ENCODE measurements at regions not wholly inside any gene's neighbourhood (a gene's known extent, or its start where the extent isn't known, plus 50 kb on each side); places are given as distances from the start of the nearest gene placed in this dataset.
"Not testable (repeated sequence)": the region's sequence is repeated elsewhere in the genome, so short reads cannot be mapped to it uniquely, and the experiment has no call there.

DNA sequence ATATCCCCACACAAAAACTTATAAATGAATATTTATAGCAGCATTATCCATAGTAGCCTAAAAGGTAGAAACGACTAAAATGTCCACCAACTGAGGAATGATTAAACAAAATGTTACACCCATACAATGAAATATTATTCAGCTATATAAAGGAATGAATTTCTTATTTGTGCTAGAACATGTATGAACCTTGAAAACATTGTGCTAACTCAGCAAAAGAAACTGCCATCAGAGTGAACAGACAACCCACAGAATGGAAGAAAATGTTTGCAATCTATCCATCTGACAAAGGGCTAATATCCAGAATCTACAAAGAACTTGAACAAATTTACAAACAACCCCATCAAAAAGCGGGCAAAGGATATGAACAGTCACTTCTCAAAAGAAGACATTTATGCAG lies 155.3 kb upstream of the DIAPH2 start:
- H3K27me3 ChIP-seq (ENCODE audit: insufficient read depth, low read length); H3K9me3 ChIP-seq (ENCODE audit: insufficient read depth, low read depth, low read length); H3K36me3 ChIP-seq (ENCODE audit: insufficient read depth, low read length); H3K9ac ChIP-seq (ENCODE audit: low read depth, low read length); H3K4me3 ChIP-seq (ENCODE audit: low read length); H3K27ac ChIP-seq (ENCODE audit: low read depth, low read length); H3K4me1 ChIP-seq (ENCODE audit: insufficient read depth, low read length): not testable (repeated sequence)
- 93% methylated on average over 1 of the region's 2 CpGs for WGBS

DNA sequence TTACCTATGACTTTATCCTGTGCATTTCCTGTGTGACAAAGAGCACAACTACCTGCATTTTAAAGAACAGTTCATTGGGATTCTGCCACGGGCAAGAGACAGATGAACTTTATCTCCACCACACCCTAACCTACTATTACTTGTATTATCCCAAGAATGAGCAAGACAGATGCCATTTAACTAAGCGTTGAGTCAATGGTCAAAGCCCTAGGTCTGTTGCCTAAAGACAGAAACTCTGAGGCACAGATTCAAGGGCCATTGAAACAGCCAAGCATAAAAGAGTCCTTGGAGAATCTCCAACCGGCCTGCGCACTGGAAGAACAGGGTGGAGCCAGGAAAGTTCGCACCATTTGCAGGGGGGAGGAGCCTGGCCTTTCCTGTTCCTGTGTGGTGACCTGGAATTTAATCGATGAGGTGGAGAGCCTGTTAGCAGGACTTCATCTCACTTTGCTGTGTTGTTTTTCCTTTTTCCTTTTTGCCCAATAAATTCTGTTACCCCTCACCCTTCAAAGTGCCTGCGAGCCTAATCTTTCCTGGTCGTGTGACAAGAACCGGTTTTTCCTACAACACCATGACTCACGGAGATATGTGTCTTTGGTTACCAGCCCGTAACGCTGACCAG lies 146.4 kb upstream of the DIAPH2 start:
- no peak overlapping the region for H3K9ac ChIP-seq (ENCODE audit: low read depth, low read length)

DNA sequence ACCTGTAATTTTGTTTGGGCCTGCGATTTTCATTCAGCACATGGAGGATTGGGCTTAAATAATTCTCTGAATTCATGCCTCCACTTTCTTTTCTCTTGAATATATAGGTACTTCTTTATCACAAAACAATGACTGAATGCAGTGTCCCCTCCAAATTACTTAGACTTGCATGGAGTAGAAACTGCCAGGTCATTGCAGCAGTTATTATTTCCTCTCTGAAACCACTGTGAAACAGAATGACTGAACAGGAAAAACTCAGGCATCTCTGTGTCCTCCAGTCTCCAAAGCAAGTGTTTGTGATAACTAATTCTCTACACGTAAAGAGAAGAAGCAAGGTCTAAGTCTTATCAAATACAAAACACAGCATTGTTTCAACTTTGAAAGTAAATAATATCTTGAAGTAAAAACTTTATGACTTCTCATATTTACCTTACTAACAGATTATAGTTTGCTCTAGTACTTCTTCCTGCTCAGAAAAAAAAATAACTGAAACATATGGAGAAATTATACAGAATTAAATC lies 144.5 kb upstream of the DIAPH2 start:
- H3K36me3 ChIP-seq (ENCODE audit: insufficient read depth, low read length), result no peaks in the 10 kb centered on the region
- H3K4me3 ChIP-seq (ENCODE audit: low read length), result no peak overlapping the region
- no peaks in the 10 kb centered on the region for H3K4me1 ChIP-seq (ENCODE audit: insufficient read depth, low read length)
- no peaks in the 10 kb centered on the region for H3K27me3 ChIP-seq (ENCODE audit: insufficient read depth, low read length)
- H3K9me3 ChIP-seq (ENCODE audit: insufficient read depth, low read depth, low read length), result no peaks in the 10 kb centered on the region
- no CpG with 5 or more reads among the region's 2 CpGs for WGBS
- no peak overlapping the region for H3K9ac ChIP-seq (ENCODE audit: low read depth, low read length)
- H3K27ac ChIP-seq (ENCODE audit: low read depth, low read length), result no peak overlapping the region

More for the DNA sequence above, 146.4 kb upstream of the DIAPH2 start:
- H3K36me3 ChIP-seq (ENCODE audit: insufficient read depth, low read length), result no peaks in the 10 kb centered on the region
- H3K4me3 ChIP-seq (ENCODE audit: low read length), result no peak overlapping the region
- 81% methylated on average over 12 of the region's 12 CpGs for WGBS
- no peaks in the 10 kb centered on the region for H3K9me3 ChIP-seq (ENCODE audit: insufficient read depth, low read depth, low read length)
- no peaks in the 10 kb centered on the region for H3K4me1 ChIP-seq (ENCODE audit: insufficient read depth, low read length)
- no peak overlapping the region for H3K27ac ChIP-seq (ENCODE audit: low read depth, low read length)
- no peaks in the 10 kb centered on the region for H3K27me3 ChIP-seq (ENCODE audit: insufficient read depth, low read length)

DNA sequence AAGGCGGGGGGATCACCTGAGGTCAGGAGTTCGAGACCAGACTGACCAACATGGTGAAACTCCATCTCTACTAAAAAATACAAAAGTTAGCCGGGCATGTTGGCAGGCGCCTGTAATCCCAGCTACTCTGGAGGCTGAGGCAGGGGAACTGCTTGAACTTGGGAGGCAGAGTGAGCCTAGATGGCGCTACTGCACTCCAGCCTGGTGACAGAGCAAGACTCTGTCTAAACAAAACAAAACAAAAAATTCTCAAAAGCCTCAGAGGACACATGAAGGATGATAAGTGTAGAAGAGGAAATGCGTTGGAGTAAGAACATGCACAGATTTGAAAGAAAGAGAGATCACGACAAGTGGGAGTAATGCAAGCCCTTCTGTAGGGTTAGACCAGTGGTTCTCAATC lies 138.4 kb upstream of the DIAPH2 start:
- 84% methylated on average over 6 of the region's 7 CpGs for WGBS
- not testable (repeated sequence) for H3K4me3 ChIP-seq (ENCODE audit: low read length); H3K27me3 ChIP-seq (ENCODE audit: insufficient read depth, low read length); H3K36me3 ChIP-seq (ENCODE audit: insufficient read depth, low read length); H3K4me1 ChIP-seq (ENCODE audit: insufficient read depth, low read length); H3K9ac ChIP-seq (ENCODE audit: low read depth, low read length); H3K9me3 ChIP-seq (ENCODE audit: insufficient read depth, low read depth, low read length); H3K27ac ChIP-seq (ENCODE audit: low read depth, low read length)

DNA sequence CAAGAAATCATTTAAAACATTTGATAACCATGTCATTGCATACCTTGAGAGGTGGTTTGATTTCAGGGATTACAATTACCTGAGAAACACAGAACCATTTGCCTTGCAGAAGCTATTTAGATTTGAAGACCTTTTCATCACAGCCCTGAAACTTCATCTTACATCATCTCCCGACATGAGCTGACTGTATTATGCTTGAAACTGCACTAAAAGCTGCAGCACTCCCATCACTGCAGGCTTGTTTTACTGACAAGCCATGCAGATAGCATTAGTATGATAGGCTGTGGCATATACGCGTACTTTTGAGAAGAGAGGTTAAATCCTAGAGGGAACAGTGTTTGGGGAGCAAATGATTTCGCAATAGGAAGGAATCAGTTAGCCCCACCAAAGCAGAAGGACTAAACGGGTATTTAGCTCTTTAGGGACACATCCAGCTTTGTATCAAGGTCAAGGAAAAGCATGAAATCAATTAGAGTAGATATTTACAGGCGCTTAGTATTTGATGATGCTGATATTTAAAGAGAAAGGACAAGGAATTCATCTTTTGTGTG lies 133.2 kb upstream of the DIAPH2 start:
- no peaks in the 10 kb centered on the region for H3K36me3 ChIP-seq (ENCODE audit: insufficient read depth, low read length)
- H3K27me3 ChIP-seq (ENCODE audit: insufficient read depth, low read length), result no peaks in the 10 kb centered on the region
- H3K4me1 ChIP-seq (ENCODE audit: insufficient read depth, low read length), result no peaks in the 10 kb centered on the region
- no peak overlapping the region for H3K4me3 ChIP-seq (ENCODE audit: low read length)
- H3K9ac ChIP-seq (ENCODE audit: low read depth, low read length), result no peak overlapping the region
- no peak overlapping the region for H3K27ac ChIP-seq (ENCODE audit: low read depth, low read length)
- H3K9me3 ChIP-seq (ENCODE audit: insufficient read depth, low read depth, low read length), result no peaks in the 10 kb centered on the region
- 92% methylated on average over 6 of the region's 6 CpGs for WGBS

DNA sequence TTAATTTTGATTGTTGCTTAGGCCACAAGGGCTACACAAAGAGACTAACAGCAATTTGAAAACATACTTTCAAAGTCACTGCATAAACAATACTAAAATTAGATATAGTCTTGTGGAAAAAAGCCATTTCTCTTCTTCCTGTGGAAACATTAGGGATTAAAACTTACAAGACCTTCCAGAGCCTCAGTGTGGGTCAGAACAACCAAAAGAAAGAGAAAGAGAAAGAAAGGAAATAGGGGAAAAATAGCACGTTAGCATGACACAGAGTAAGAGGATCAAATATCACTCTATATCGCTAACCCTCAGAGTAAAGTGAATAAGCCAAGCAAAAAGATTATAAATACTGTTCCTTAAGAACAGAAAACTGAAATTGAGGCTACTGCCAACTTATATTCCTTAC lies 127.8 kb upstream of the DIAPH2 start:
- Histone ChIP-seq H3K9ac (ENCODE audit: low read depth, low read length) (no peak overlapping the region), H3K9me3 (ENCODE audit: insufficient read depth, low read depth, low read length) (no peaks in the 10 kb centered on the region), H3K27me3 (ENCODE audit: insufficient read depth, low read length) (no peaks in the 10 kb centered on the region), H3K4me3 (ENCODE audit: low read length) (no peak overlapping the region), H3K4me1 (ENCODE audit: insufficient read depth, low read length) (no peaks in the 10 kb centered on the region), H3K36me3 (ENCODE audit: insufficient read depth, low read length) (no peaks in the 10 kb centered on the region), H3K27ac (ENCODE audit: low read depth, low read length) (no peak overlapping the region)
- no CpG with 5 or more reads among the region's 2 CpGs for WGBS

DNA sequence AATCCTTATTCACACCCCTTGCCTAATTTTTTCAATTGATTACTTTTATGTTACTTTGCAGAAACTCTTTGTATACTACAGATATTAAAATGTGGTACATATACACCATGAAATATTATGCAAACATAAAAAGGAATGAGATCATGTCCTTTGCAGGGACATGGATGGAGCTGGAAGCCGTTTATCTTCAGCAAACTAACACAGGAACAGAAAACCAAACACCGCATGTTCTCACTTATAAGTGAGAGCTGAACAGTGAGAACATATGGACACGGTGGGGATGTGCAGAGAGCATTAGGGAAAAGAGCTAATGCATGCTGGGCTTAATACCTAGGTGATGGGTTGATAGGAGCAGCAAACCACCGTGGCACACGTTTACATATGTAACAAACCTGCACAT lies 123.5 kb upstream of the DIAPH2 start:
- not testable (repeated sequence) for H3K27ac ChIP-seq (ENCODE audit: low read depth, low read length); H3K36me3 ChIP-seq (ENCODE audit: insufficient read depth, low read length); H3K9ac ChIP-seq (ENCODE audit: low read depth, low read length); H3K27me3 ChIP-seq (ENCODE audit: insufficient read depth, low read length); H3K4me1 ChIP-seq (ENCODE audit: insufficient read depth, low read length); H3K4me3 ChIP-seq (ENCODE audit: low read length); H3K9me3 ChIP-seq (ENCODE audit: insufficient read depth, low read depth, low read length)
- 88% methylated on average over 3 of the region's 5 CpGs for WGBS

DNA sequence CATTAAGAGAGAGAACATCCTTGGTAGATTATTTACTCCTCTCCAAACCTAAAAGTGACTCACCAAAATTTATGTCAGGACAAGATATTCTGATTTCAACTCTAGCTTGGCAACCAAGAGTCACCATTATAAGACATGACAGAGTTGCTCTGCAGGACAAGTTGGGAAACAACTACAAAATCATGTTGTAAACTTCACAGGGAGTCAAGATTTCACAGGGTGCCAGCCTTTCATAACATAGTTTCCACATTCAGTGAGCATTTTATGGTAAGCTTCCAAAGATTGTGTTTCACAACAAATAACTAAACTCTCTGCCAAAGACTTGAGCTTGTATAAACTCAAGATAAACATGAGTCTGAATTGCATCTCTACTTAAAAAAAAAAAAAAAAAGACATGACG lies 121.0 kb upstream of the DIAPH2 start:
- Histone ChIP-seq H3K27me3 (ENCODE audit: insufficient read depth, low read length) (no peaks in the 10 kb centered on the region), H3K9me3 (ENCODE audit: insufficient read depth, low read depth, low read length) (no peaks in the 10 kb centered on the region), H3K36me3 (ENCODE audit: insufficient read depth, low read length) (no peaks in the 10 kb centered on the region), H3K4me1 (ENCODE audit: insufficient read depth, low read length) (no peaks in the 10 kb centered on the region), H3K27ac (ENCODE audit: low read depth, low read length) (no peak overlapping the region), H3K9ac (ENCODE audit: low read depth, low read length) (no peak overlapping the region), H3K4me3 (ENCODE audit: low read length) (no peak overlapping the region)
- WGBS, result no CpG with 5 or more reads among the region's 1 CpG

DNA sequence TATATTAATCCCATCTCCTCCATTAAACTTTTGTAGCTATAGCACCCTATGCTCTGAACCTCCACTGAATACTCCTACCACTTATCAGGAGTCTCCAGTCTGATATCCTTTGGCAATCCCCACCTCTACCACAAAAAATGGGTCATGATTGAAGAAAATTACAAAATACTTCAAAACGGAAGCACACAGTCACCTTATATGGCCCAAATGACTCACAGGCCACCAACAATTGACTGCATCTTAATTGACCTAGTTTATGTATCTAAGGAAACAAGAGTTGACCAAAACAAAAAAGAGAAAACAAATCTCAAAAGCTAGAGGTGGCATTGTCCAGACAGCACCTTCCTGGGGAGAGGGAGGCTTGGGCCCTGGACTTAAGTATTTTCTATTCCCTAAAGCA lies 120.0 kb upstream of the DIAPH2 start:
- Histone ChIP-seq H3K27ac (ENCODE audit: low read depth, low read length) (no peak overlapping the region), H3K4me3 (ENCODE audit: low read length) (no peak overlapping the region), H3K36me3 (ENCODE audit: insufficient read depth, low read length) (no peaks in the 10 kb centered on the region), H3K9me3 (ENCODE audit: insufficient read depth, low read depth, low read length) (no peaks in the 10 kb centered on the region), H3K27me3 (ENCODE audit: insufficient read depth, low read length) (no peaks in the 10 kb centered on the region), H3K4me1 (ENCODE audit: insufficient read depth, low read length) (no peaks in the 10 kb centered on the region), H3K9ac (ENCODE audit: low read depth, low read length) (no peak overlapping the region)
- 86% methylated on average over 1 of the region's 1 CpG for WGBS

DNA sequence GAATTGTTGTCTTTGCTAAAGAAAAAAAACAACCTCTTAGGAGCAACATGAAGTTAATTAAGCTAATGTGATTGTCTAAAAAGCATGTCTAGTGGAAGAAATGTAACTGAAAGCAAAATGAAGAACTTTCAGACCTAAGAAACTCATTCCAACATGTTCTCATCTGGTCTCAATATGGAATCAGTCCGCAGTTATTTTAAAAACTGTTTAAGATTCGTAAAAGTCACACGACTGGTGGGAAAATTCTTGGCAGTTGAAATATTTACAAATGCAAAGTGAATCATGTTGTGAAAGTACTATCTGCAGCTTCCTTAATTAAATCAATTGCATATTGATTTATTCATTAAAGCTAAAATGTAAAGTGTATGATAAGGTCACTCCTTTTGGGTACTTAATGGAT lies 117.8 kb upstream of the DIAPH2 start:
- Histone ChIP-seq H3K4me1 (ENCODE audit: insufficient read depth, low read length) (no peaks in the 10 kb centered on the region), H3K27ac (ENCODE audit: low read depth, low read length) (no peak overlapping the region), H3K9me3 (ENCODE audit: insufficient read depth, low read depth, low read length) (no peaks in the 10 kb centered on the region), H3K4me3 (ENCODE audit: low read length) (no peak overlapping the region), H3K27me3 (ENCODE audit: insufficient read depth, low read length) (no peaks in the 10 kb centered on the region), H3K36me3 (ENCODE audit: insufficient read depth, low read length) (no peaks in the 10 kb centered on the region), H3K9ac (ENCODE audit: low read depth, low read length) (no peak overlapping the region)
- WGBS, result 100% methylated on average over 3 of the region's 3 CpGs

DNA sequence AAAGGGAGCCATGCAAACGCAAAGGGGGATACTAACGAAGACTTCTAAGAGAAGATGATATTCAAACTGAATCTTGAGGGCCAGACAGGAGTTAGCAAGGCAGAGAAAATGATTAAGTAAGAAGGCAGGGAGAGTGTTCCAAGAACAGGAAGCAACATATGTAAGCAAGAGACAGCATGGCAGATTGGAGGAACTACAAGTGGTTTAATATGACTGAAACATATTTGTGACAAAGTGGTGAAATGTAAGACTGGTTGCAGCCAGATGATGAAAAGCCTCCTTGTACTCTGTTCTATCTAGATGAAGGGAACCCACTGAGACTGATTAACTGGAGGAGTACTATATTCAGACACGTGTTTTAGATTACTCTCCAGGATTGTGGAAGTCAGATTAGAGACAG lies 116.6 kb upstream of the DIAPH2 start:
- H3K36me3 ChIP-seq (ENCODE audit: insufficient read depth, low read length), result no peaks in the 10 kb centered on the region
- WGBS, result 97% methylated on average over 3 of the region's 3 CpGs
- no peak overlapping the region for H3K27ac ChIP-seq (ENCODE audit: low read depth, low read length)
- H3K4me3 ChIP-seq (ENCODE audit: low read length), result no peak overlapping the region
- H3K4me1 ChIP-seq (ENCODE audit: insufficient read depth, low read length), result no peaks in the 10 kb centered on the region
- H3K9me3 ChIP-seq (ENCODE audit: insufficient read depth, low read depth, low read length), result no peaks in the 10 kb centered on the region
- no peaks in the 10 kb centered on the region for H3K27me3 ChIP-seq (ENCODE audit: insufficient read depth, low read length)
- H3K9ac ChIP-seq (ENCODE audit: low read depth, low read length), result no peak overlapping the region

DNA sequence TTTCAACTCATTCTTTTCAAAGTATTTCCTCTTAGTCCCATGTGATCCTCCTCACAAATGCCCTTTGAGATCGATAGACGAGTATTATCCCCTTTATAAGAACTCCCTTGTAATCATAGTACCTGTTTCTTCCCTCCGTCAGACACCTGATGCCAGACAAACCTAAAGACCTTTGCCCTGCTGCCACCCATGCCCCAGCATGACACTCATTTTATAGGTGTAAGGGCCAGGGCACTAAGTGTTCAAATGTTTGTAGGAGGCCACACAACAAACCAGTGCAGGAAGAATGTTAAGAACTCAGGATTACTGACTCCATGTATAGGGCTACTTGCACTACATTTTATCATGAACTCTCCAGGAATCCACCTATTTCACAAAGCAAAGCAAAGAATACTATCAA lies 115.6 kb upstream of the DIAPH2 start:
- H3K36me3 ChIP-seq (ENCODE audit: insufficient read depth, low read length), result no peaks in the 10 kb centered on the region
- no peak overlapping the region for H3K9ac ChIP-seq (ENCODE audit: low read depth, low read length)
- H3K4me3 ChIP-seq (ENCODE audit: low read length), result no peak overlapping the region
- H3K27me3 ChIP-seq (ENCODE audit: insufficient read depth, low read length), result no peaks in the 10 kb centered on the region
- H3K4me1 ChIP-seq (ENCODE audit: insufficient read depth, low read length), result no peaks in the 10 kb centered on the region
- no peak overlapping the region for H3K27ac ChIP-seq (ENCODE audit: low read depth, low read length)
- 91% methylated on average over 3 of the region's 3 CpGs for WGBS
- H3K9me3 ChIP-seq (ENCODE audit: insufficient read depth, low read depth, low read length), result no peaks in the 10 kb centered on the region

All from HUES64 (cell line).